Fibroblast of lung (primary cell): ENCODE measurements at regions not wholly inside any gene's neighbourhood (a gene's known extent, or its start where the extent isn't known, plus 50 kb on each side); places are given as distances from the start of the nearest gene placed in this dataset.

Experiments
- EZH2 ChIP-seq: IDR thresholded peaks from 2 replicates; pipeline ENCODE4 v1.5.1; 2012; ENCODE audit warnings: low read length, control low read depth, mild to moderate bottlenecking; ENCODE audit errors: missing control alignments
- TF ChIP-seq, protein P1 (sequence below), 2 donors: IDR thresholded peaks in 1 of 2; conservative IDR thresholded peaks in 1 of 2; 1 replicate in 1 of 2; 2 replicates in 1 of 2; pipeline ENCODE4 v1.5.1; 2011 to 2012; ENCODE audit warnings: low read length in 2 of 2, control low read depth in 1 of 2, inconsistent platforms in 1 of 2, low read depth in 1 of 2, mild to moderate bottlenecking in 1 of 2

DNA sequence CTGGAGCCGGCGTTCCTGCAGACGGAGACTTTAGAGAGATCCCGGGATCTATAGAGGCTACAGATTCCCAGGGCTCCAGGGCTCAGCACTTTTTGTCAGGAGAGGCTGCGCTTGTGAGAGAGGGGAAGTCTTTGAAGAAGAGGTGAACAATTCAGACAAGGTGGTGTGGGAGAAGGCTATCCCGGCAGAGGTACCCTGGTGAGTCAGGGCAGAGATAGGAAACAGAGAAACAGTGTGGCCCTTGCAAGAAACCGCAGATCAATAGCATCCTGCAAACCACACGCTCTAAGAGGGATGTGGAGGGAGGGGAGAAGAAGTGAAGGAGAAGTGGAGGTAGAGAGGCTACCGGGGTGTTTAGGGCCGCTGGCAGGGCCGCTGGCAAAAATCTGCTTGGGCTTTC, 160.5 kb upstream of the APCDD1 start:
- TF ChIP-seq, protein P1, sequence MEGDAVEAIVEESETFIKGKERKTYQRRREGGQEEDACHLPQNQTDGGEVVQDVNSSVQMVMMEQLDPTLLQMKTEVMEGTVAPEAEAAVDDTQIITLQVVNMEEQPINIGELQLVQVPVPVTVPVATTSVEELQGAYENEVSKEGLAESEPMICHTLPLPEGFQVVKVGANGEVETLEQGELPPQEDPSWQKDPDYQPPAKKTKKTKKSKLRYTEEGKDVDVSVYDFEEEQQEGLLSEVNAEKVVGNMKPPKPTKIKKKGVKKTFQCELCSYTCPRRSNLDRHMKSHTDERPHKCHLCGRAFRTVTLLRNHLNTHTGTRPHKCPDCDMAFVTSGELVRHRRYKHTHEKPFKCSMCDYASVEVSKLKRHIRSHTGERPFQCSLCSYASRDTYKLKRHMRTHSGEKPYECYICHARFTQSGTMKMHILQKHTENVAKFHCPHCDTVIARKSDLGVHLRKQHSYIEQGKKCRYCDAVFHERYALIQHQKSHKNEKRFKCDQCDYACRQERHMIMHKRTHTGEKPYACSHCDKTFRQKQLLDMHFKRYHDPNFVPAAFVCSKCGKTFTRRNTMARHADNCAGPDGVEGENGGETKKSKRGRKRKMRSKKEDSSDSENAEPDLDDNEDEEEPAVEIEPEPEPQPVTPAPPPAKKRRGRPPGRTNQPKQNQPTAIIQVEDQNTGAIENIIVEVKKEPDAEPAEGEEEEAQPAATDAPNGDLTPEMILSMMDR (conservative IDR thresholded peaks at IDR 0.05 in 1 of 2, IDR thresholded peaks at IDR 0.05 in 1 of 2; ENCODE audit: low read depth in 1 of 2, low read length in 2 of 2): no peak
- TF ChIP-seq EZH2: no peak
